VCaP (cell line): ENCODE measurements at regions not wholly inside any gene's neighbourhood (a gene's known extent, or its start where the extent isn't known, plus 50 kb on each side); places are given as distances from the start of the nearest gene placed in this dataset.

Experiments used
- H3K27ac ChIP-seq: fragments of 450-650 bp; 2 replicates; pipeline ENCODE4 v1.5.1; 2017
- TF ChIP-seq, protein P1 (sequence below): fragments of 450-650 bp; conservative IDR thresholded peaks from 2 replicates; pipeline ENCODE4 v1.5.1; 2017; ENCODE audit warnings: mild to moderate bottlenecking, moderate library complexity

DNA sequence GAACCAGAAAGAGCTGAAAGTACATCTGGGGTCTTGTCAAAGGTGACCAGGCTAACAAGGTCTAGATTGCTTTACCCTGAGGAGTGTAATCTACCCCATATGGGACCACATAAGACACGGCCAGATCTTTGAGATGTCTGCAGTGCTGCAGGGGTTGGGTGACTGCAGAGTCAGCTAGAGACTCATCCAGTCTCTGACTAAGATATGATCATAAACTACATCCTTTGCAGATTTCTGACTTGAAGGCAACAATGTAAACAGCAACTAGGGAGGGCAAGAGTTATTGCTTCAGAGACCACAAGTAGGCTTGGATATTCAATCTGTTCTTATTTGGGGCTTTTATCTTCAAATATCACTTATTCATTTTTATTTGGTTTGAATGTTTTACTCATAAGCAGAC is 1080.5 kb upstream of the FOXG1 start:
- TF ChIP-seq, protein P1, sequence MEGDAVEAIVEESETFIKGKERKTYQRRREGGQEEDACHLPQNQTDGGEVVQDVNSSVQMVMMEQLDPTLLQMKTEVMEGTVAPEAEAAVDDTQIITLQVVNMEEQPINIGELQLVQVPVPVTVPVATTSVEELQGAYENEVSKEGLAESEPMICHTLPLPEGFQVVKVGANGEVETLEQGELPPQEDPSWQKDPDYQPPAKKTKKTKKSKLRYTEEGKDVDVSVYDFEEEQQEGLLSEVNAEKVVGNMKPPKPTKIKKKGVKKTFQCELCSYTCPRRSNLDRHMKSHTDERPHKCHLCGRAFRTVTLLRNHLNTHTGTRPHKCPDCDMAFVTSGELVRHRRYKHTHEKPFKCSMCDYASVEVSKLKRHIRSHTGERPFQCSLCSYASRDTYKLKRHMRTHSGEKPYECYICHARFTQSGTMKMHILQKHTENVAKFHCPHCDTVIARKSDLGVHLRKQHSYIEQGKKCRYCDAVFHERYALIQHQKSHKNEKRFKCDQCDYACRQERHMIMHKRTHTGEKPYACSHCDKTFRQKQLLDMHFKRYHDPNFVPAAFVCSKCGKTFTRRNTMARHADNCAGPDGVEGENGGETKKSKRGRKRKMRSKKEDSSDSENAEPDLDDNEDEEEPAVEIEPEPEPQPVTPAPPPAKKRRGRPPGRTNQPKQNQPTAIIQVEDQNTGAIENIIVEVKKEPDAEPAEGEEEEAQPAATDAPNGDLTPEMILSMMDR = no peak
- no peak overlapping the region for H3K27ac ChIP-seq

GRCh38 chr14:27688841-27689444 is 1077.6 kb upstream of the FOXG1 start:
- TF ChIP-seq, protein P1 = no peak
- H3K27ac ChIP-seq = no peak overlapping the region

GRCh38 chr14:27712364-27712763 is 1054.2 kb upstream of the FOXG1 start:
- TF ChIP-seq, protein P1 = no peak
- no peak overlapping the region for H3K27ac ChIP-seq

DNA sequence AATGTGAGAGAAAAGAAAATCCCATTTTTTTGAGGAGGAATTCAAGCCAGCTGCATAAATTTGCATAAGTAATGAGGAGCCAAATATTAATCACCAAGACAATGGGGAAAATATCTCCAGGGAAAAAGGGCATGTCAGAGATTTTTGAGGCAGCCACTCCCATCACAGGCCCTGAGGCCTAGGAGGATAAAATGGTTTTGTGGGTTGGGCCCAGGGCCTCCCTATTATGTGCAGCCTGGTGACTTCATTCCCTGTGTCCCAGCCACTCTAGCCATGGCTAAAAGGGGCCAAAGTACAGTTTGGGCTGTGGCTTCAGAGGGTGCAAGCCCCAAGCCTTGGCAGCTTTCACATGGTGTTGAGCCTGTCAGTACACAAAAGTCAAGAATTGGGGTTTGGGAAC is 1051.0 kb upstream of the FOXG1 start:
- TF ChIP-seq, protein P1 = no peak
- H3K27ac ChIP-seq = no peak overlapping the region

GRCh38 chr14:27721760-27722159 is 1044.8 kb upstream of the FOXG1 start:
- TF ChIP-seq, protein P1 = no peak
- H3K27ac ChIP-seq = no peak overlapping the region

GRCh38 chr14:27725482-27725881 is 1041.1 kb upstream of the FOXG1 start:
- no peak overlapping the region for H3K27ac ChIP-seq
- TF ChIP-seq, protein P1 = no peak

- TF ChIP-seq, protein P1 = no peak
- no peak overlapping the region for H3K27ac ChIP-seq
These were observed 1039.3 kb upstream of the FOXG1 start for GRCh38 chr14:27727251-27727770.
